NT2/D1 (cell line): ENCODE measurements at regions not wholly inside any gene's neighbourhood (a gene's known extent, or its start where the extent isn't known, plus 50 kb on each side); places are given as distances from the start of the nearest gene placed in this dataset.
A peak's percentile ranks its signal among the peaks of the same experiment; 100 is the strongest.

ENCODE experiments used
- DNase-seq: peaks from one replicate; pipeline ENCODE4 v3.0.0-alpha.2; 2011; ENCODE audit warnings: low read depth, low spot score
- H3K27me3 ChIP-seq: 2 replicates; pipeline ENCODE4 v1.6.0; 2011; ENCODE audit warnings: mild to moderate bottlenecking; ENCODE audit not compliant: insufficient read length, insufficient read depth
- H3K36me3 ChIP-seq: 2 replicates; pipeline ENCODE4 v1.6.1; 2011; ENCODE audit warnings: mild to moderate bottlenecking, low read length, mixed read lengths; ENCODE audit not compliant: insufficient read depth, insufficient read length
- H3K4me1 ChIP-seq: 2 replicates; pipeline ENCODE4 v1.5.1; 2011; ENCODE audit not compliant: insufficient read depth, insufficient read length
- H3K4me3 ChIP-seq: 2 replicates; pipeline ENCODE4 v1.5.1; 2011; ENCODE audit warnings: low read depth; ENCODE audit not compliant: insufficient read length
- H3K9ac ChIP-seq: 2 replicates; pipeline ENCODE4 v1.6.0; 2011; ENCODE audit warnings: low read depth; ENCODE audit not compliant: insufficient read length
- H3K9me3 ChIP-seq: 2 replicates; pipeline ENCODE4 v1.5.1; 2011; ENCODE audit warnings: mild to moderate bottlenecking, low read length; ENCODE audit not compliant: insufficient read depth
- SUZ12 ChIP-seq: IDR thresholded peaks from 2 replicates; pipeline ENCODE4 v1.6.1; 2011; ENCODE audit not compliant: insufficient read length, insufficient read depth; ENCODE audit errors: extremely low read depth
- YY1 ChIP-seq: IDR thresholded peaks from 2 replicates; pipeline ENCODE4 v1.6.1; 2011; ENCODE audit not compliant: insufficient read length, insufficient read depth
- ZNF274 ChIP-seq: IDR thresholded peaks from 2 replicates; pipeline ENCODE4 v1.6.1; 2011; ENCODE audit warnings: mild to moderate bottlenecking, low read depth, low read length

GRCh38 chrX:40173143-40174000 is 75.6 kb upstream of the BCOR start:
- no peak for TF ChIP-seq YY1
- TF ChIP-seq ZNF274: no peak
- TF ChIP-seq SUZ12: no peak
- H3K9me3 ChIP-seq: no peaks in the 10 kb centered on the region

DNA sequence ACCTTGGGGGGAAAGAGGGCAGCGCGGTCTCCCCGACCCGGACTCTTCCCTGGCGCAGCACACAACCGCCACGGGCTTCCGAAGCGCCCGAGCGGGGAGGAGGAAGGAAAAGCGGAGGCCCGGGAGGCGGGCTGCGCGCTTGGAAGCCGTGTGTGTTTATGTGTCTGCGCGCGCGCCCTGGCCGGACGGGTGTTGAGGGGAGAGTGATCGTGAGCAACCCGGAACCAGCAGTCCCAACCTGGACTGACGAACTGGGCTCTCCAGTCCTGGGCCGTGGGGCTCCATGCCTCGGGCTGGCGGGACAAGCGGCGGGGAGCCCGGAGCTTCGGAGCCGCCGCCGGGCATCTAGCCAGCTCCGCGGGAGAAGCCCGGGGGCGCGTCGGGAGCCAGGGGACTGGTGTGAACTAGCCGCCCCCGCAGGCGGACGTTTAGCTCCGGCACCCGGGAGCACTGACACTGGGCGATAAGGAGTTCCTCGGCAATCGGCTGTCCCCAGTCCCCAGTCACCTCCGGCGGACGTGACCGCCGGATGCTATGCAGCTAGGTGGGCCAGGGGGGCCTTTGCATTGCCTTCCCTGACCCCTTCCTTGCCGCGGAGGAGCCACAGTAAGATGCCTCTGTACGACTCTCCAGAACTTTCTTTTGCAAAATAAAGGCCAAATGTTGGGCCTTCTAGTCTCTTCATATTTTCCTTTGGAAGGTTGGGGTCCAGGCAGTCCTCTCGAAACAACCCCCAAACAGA is 74.8 kb upstream of the BCOR start:
- Histone ChIP-seq H3K36me3 (no peaks in the 10 kb centered on the region), H3K4me3 (peak overlapping the region; percentile 53), H3K27me3 (peaks cover 37% of the 10 kb centered on the region), H3K9me3 (no peaks in the 10 kb centered on the region), H3K4me1 (peaks cover 3% of the 10 kb centered on the region), H3K9ac (peak overlapping the region; percentile 91)
- no peak for DNase-seq
- no peak for TF ChIP-seq ZNF274
- TF ChIP-seq SUZ12: no peak
- no peak for TF ChIP-seq YY1

More at GRCh38 chrX:40173143-40174000, 75.6 kb upstream of the BCOR start:
- no peak for DNase-seq
- no peaks in the 10 kb centered on the region for H3K36me3 ChIP-seq
- peaks cover 31% of the 10 kb centered on the region for H3K27me3 ChIP-seq
- peak overlapping the region; percentile 81 for H3K9ac ChIP-seq
- peak overlapping the region; percentile 69 for H3K4me3 ChIP-seq
- H3K4me1 ChIP-seq: peaks cover 3% of the 10 kb centered on the region

- TF ChIP-seq ZNF274 (no peak), YY1 (no peak), SUZ12 (no peak)
- Histone ChIP-seq H3K4me1 (peaks cover 3% of the 10 kb centered on the region), H3K4me3 (peak overlapping the region; percentile 53), H3K9me3 (no peaks in the 10 kb centered on the region), H3K9ac (peak overlapping the region; percentile 91), H3K36me3 (no peaks in the 10 kb centered on the region), H3K27me3 (peaks cover 45% of the 10 kb centered on the region)
- no peak for DNase-seq
These were observed 74.0 kb upstream of the BCOR start for GRCh38 chrX:40171513-40172400.

- Histone ChIP-seq H3K4me1 (peaks cover 7% of the 10 kb centered on the region), H3K27me3 (peaks cover 53% of the 10 kb centered on the region), H3K4me3 (no peak overlapping the region), H3K36me3 (peaks cover 1% of the 10 kb centered on the region), H3K9me3 (no peaks in the 10 kb centered on the region), H3K9ac (peak overlapping the region; percentile 67)
- TF ChIP-seq YY1 (no peak), ZNF274 (no peak), SUZ12 (no peak)
- no peak for DNase-seq
These were observed 73.2 kb upstream of the BCOR start for GRCh38 chrX:40170830-40171512.

DNA sequence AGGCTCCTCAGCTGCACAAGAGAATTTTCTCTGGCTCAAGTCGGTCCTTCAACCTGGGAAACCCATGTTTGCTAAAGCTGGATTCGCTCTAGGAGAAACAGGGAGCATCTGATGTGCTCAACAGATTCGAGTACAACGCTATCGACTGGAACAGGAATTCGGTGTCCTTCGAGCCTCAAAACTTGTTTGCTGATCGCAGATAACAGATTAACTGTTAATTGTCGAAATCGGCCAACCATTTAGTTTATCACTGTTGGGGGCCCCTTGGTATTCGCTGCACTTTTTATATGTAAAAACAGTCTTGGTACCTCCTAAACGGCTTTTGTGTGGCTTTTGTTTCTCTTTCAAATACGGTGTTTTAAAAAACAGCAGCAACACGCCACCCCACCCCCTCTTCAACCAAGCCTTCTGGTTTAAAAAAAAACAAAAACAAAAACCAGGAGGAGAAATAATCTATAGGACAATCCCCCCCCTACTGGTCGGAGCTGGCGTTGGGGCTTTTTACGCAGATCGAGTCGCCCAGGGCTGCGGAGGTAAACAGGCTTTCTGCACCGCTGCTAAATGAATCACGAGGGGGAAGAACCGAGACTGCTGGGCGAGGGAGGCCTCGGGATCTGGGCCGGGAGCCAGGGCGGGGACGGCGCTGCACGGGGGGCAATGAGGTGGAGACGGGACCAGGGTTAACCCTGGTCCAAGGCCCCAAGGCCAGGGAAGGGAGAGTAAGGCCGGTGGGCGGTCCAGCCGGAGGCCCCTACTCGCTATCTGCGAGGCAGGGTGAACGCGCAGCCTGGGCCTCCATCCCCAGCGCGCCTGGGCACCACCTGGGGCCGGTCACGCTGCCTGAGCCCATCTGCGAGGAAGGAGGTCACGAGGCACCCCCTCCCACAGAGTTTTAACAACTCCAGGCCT is 71.7 kb upstream of the BCOR start:
- peaks cover 5% of the 10 kb centered on the region for H3K36me3 ChIP-seq
- peak overlapping the region; percentile 26 for H3K4me3 ChIP-seq
- DNase-seq: peak; percentile 88
- H3K9me3 ChIP-seq: no peaks in the 10 kb centered on the region
- peaks cover 68% of the 10 kb centered on the region for H3K27me3 ChIP-seq
- TF ChIP-seq YY1: no peak
- H3K9ac ChIP-seq: peak overlapping the region; percentile 77
- peaks cover 7% of the 10 kb centered on the region for H3K4me1 ChIP-seq

DNA sequence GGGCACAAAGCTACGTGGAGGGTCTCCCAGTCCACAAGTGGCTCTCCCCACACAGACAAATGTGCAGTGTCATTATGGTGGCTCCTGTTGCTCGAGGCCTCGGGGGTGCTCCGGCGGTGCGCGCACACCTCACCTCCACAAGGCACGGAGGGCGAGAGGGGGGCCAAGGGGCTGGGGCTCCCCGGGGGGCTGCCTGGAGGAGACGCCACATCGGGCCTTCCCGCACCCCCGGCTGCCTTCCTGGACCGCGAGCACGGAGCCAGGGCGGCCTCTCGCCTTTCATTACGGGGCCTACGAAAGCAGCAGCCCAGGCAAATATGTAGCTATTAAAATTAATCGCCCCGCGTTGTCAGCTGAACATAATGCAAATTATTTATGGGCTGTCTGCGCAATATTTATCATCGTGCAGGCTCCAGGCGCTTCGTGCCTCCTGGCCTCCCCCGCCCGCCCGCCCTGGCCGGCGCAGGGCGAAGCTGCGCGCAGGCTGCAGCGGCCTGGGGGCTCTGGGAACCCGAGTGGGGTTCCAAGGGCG is 70.8 kb upstream of the BCOR start:
- TF ChIP-seq SUZ12: no peak
- no peak for TF ChIP-seq ZNF274
- TF ChIP-seq YY1: no peak
- peaks cover 5% of the 10 kb centered on the region for H3K36me3 ChIP-seq
- no peaks in the 10 kb centered on the region for H3K9me3 ChIP-seq
- peak overlapping the region; percentile 39 for H3K4me3 ChIP-seq
- DNase-seq: no peak
- peaks cover 74% of the 10 kb centered on the region for H3K27me3 ChIP-seq
- peak overlapping the region; percentile 79 for H3K9ac ChIP-seq
- H3K4me1 ChIP-seq: peaks cover 7% of the 10 kb centered on the region
